ENCODE measurements at regions not wholly inside any gene's neighbourhood (a gene's known extent, or its start where the extent isn't known, plus 50 kb on each side); places are given as distances from the start of the nearest gene placed in this dataset.

- TF ChIP-seq MAX (IDR thresholded peaks at IDR 0.05) (no peak), NFIC (IDR thresholded peaks at IDR 0.05) (no peak), RAD21 (IDR thresholded peaks at IDR 0.05; ENCODE audit: low read depth) (no peak)
Observed at GRCh38 chr6:86217906-86218305, 575.2 kb upstream of the SYNCRIP start.
